HS-5 (cell line): ENCODE measurements at regions not wholly inside any gene's neighbourhood (a gene's known extent, or its start where the extent isn't known, plus 50 kb on each side); places are given as distances from the start of the nearest gene placed in this dataset.

Experiments used
- DNase-seq: peaks from one replicate; pipeline ENCODE4 v3.0.0-alpha.2; 2012; ENCODE audit warnings: low read depth

- no peak for DNase-seq
These were observed 160.6 kb upstream of the RPS6KA3 start for GRCh38 chrX:20427173-20427770.

- no peak for DNase-seq
These were observed 155.0 kb upstream of the RPS6KA3 start for GRCh38 chrX:20421697-20422096.

- DNase-seq: no peak
These were observed 154.6 kb upstream of the RPS6KA3 start for GRCh38 chrX:20421275-20421674.

- no peak for DNase-seq
These were observed 153.3 kb upstream of the RPS6KA3 start for GRCh38 chrX:20420058-20420457.

GRCh38 chrX:20418379-20419150 is 151.9 kb upstream of the RPS6KA3 start:
- no peak for DNase-seq

- no peak for DNase-seq
These were observed 148.2 kb upstream of the RPS6KA3 start for GRCh38 chrX:20414762-20415445.

- DNase-seq: no peak
These were observed 147.4 kb upstream of the RPS6KA3 start for GRCh38 chrX:20414066-20414465.

GRCh38 chrX:20412871-20413486 is 146.3 kb upstream of the RPS6KA3 start:
- no peak for DNase-seq

- no peak for DNase-seq
These were observed 143.8 kb upstream of the RPS6KA3 start for GRCh38 chrX:20410540-20410939.

- DNase-seq: no peak
These were observed 143.3 kb upstream of the RPS6KA3 start for GRCh38 chrX:20409991-20410390.

GRCh38 chrX:20402956-20403355 is 136.2 kb upstream of the RPS6KA3 start:
- DNase-seq: no peak

- no peak for DNase-seq
These were observed 133.2 kb upstream of the RPS6KA3 start for GRCh38 chrX:20399728-20400414.

- no peak for DNase-seq
These were observed 130.9 kb upstream of the RPS6KA3 start for GRCh38 chrX:20397587-20397986.

- DNase-seq: no peak
These were observed 127.7 kb upstream of the RPS6KA3 start for GRCh38 chrX:20394451-20394850.

GRCh38 chrX:20393944-20394343 is 127.2 kb upstream of the RPS6KA3 start:
- no peak for DNase-seq

GRCh38 chrX:20388594-20388993 is 121.9 kb upstream of the RPS6KA3 start:
- DNase-seq: no peak

GRCh38 chrX:20383477-20383876 is 116.8 kb upstream of the RPS6KA3 start:
- no peak for DNase-seq

- no peak for DNase-seq
These were observed 116.0 kb upstream of the RPS6KA3 start for GRCh38 chrX:20382518-20383297.

- DNase-seq: no peak
These were observed 115.4 kb upstream of the RPS6KA3 start for GRCh38 chrX:20382082-20382481.

GRCh38 chrX:20378233-20378920 is 111.7 kb upstream of the RPS6KA3 start:
- peak; percentile 37 for DNase-seq
